GM18499 (cell line): ENCODE measurements at regions not wholly inside any gene's neighbourhood (a gene's known extent, or its start where the extent isn't known, plus 50 kb on each side); places are given as distances from the start of the nearest gene placed in this dataset.
"Not testable (repeated sequence)": the region's sequence is repeated elsewhere in the genome, so short reads cannot be mapped to it uniquely, and the experiment has no call there.

Experiments used
- ATAC-seq: cut with Tn5 transposase; IDR thresholded peaks from one replicate; pipeline ENCODE4 v1.9.1; 2021; ENCODE audit warnings: moderate number of reproducible peaks; ENCODE audit not compliant: insufficient read depth, unreplicated experiment

DNA sequence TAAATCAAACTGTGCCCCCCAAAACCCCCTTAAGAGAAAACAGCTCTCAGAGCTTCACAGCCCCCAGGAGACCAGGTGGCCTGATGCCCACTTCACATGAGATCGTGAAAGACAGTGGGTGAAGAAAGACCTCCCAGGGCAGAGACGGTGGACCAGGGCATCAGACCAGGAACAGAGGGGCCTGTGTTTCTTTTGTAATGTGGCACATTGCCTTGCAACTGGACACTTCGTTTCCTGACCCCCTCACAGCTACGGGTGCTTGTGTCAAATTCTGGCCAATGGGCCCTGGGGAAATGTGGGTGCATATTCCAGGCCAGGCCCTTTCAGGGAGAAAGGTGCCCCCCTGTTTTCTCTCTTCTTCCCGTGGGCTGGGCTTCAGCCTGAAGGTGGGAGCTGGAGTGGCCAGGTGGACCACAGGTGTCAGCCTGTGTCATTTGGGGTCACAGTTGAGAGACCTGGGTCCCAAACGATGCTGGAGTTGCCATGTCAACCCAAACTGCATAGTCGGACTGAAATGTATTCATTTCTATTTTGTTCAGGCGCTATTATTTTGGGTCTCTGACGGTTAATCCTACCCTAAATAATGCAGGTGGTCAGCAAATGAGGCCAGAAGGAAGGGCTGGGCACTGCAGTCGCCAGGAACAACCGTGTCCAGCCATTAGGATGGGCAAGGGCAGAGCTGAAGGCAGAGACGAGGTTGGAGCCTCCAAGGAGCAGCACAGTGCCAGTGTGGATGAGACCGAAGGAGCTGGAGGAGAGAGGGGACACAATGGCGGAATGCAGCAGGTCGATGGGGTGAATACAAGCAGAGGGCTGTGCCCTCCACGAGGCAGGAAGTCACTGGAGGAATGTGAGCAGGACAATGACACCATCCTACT, 338.2 kb downstream of the EIPR1 start:
- ATAC-seq: no peak

DNA sequence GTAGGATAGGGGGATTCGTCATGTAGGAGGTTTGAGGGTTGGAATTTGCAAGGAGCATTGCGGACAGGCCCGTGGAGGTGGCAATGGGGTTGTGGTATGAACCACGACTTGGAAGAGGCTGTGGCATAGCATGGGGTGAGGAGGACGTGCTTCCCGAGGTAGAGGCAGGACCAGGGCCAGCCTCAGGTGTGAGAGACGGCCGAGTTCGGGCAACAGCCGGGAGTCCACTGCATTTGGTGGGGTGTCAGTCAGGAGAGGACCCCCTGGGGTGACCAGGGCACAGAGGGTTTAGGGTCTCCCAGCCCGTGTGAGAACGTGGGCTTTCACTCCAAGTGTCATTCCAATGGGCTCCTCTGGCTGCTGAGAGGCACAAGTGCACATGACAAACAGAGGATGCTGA, 339.0 kb downstream of the EIPR1 start:
- no peak for ATAC-seq

DNA sequence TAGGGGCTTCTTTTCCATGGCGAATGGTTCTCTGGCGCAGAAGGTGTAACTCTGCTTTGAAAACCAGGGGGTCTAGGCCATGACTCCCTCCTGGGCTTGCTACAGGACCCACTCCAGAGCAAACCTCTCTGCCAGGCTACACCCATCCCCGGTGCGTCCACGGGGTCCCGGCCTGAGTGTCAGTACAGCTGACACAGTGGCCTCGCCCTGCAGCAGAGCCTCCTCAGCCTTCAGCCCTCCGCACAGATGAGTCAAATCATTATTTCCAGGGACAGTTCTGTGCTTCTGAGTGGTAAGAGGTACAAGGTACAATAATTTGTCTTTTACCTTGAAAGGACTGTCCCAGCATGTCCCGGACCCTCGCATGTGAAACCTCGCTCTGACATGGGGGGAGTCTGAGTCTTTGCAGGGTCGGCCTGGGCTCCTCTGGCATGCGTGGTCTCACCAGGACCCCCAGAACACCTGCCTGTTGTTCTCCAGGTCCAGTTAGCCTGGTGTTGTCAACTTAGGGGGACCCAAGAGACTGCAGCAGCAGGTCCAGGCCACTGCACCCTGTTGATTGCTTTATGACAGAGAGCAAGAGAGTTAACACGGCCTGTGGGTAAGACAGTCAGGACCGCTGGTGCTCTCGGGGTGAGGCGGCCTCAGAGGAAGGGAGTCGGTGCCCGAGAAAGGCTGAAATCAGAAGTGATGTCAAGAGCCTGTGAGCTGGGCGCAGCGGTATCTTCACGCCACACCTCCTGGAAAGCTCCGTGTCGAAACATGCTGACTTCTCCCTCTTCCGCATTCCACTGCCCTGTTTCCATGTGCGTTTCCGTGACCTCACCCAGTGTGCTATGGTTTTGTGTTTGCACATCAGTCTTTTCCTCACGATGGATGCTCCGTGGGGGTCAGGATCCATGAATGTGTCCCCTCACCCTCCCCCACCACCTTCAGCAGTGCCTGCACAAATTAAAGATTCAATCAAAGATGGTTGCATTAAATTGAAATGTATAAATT, 340.1 kb downstream of the EIPR1 start:
- ATAC-seq: no peak

DNA sequence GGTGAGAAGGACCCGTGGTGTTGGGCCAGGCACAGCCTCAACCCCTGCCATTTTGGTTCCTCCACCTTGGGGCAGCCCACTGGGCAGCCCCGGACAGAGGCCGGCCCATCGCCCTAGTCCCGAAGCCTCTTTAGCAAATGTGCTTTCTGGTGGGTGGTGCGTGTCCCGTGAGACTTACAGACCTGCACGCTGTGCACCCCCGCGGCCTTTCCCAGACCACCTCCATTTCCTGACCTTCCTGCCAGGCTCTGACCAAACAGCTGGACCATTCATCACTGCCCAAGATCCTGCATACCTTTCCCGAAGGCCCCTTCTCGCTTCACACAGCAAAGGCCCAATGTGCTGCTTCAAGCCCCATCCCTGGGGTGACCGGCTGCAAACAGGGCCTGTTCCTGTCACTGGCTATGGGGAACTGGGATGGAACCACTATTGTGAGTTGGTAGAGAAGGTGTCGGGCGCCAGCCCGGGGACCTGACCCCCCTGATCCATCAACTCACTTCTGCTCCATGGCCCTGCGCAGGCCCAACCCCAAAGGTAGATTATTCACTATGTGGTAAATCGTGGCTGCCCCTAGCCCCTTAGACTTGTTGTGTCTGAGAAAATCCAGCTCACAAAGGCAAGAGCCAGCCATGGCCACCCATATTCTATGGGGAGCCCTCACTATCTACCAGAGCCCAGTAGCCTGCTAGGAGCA, 341.0 kb downstream of the EIPR1 start:
- ATAC-seq: no peak

DNA sequence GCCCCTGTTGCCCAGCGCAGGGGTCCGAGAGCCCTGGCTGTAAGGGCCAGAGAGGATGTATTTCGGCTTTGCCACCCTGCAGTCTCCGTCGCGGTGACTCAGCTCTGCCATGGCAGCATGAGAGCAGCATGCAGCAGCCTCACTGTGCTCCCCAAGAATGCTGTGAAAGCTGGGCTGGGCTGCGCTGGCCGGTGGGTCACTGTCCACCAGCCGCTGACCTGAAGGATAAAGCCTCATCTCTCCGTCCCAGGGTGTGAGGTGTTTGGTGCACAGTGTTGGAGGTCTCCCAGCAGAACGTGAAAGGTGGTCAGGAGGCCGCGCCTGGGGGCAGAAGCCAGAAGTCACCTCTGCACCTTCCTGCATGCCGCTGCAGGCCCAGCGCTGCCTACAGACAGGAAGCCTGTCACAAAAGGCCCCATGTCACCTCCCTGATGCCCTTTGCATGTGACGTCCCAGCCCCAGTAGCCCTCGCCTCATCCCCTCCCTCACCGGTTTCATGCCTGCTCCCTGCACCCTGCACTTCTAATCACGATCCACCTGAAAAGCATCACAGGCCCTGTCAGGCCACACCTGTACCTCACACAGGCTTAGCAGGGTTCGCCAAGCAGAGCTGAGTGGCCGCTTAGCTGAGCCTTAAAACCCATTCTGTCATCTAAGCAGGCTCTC, 342.1 kb downstream of the EIPR1 start:
- ATAC-seq: no peak

DNA sequence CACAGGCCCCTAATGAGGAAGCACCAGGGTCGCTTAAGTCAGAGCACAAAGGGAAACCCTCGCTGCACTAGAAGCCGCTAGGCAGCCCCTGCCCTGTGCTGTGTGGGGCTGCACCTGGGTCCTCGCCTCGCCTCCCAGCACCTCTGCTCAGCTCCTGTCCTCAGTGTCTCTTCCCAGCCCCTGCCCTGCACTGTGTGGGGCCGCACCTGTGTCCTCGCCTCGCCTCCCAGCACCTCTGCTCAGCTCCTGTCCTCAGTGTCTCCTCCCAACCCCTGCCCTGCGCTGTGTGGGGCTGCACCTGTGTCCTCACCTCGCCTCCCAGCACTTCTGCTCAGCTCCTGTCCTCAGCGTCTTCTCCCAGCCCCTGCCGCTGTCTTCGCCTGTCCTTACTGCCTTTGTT, 342.8 kb downstream of the EIPR1 start:
- no peak for ATAC-seq

DNA sequence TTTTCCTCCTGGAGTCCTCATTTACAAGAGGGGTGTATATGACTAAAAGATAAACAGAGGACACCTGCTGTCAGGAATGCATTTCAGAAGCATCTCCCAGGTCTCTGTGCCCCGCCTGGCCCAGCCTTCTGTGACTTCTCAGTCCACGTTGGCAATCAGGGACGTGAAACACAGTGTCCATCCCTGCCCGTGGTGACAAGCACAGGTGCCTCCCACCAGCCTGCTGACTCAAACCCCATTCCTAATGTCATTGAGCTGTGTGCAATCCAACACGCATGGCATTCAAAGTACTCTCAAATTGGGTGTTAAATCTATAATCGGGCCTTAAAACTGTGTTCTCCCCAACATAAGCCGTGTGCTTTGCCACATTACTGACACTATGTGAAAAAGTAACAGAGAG, 343.2 kb downstream of the EIPR1 start:
- ATAC-seq: no peak

DNA sequence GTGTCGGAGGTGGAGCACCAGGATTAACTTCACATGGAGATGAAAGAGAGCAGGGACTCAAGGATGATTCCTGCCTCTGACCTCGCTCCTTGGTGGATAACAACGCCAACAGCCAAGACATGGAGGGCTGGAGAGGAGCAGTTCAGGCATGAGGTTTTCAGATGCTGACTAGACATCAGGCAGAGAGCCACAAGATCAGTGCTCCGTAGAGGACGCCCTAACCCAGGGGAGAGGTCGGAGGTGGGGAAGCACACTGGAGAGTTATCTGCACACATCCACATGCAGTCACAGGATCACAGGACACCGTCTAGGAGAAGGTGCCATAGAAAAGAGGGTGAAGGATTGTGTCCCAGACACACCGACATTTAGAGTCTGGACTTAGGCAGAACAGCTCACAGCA, 344.3 kb downstream of the EIPR1 start:
- no peak for ATAC-seq

DNA sequence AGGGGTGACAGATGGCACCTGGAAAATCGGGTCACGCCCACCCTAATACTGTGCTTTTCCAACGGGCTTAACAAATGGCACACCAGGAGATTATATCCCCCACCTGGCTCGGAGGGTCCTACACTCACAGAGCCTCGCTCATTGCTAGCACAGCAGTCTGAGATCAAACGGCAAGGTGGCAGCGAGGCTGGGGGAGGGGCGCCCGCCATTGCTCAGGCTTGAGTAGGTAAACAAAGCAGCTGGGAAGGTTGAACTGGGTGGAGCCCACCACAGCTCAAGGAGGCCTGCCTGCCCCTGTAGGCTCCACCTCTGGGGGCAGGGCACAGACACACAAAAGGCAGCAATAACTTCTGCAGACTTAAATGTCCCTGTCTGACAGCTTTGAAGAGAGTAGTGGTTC, 346.8 kb downstream of the EIPR1 start:
- not testable (repeated sequence) for ATAC-seq

DNA sequence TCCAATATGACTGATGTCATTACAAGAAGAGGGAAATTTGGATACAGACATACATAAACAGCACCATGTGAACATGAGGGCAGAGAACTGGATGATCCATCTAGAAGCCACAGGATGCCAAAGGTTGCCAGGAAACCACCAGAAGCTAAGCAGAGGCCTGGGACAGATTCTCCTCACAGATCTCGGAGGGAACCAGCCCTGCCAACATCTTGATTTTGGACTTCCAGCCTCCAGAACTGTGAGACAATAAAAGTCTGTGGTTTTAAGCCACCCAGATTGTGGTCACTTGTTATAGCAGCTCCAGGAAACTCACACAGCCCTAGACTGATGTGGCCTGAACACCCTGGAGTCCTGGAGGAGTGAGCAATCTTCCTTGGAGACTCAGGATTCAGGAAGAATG, 351.6 kb downstream of the EIPR1 start:
- no peak for ATAC-seq

DNA sequence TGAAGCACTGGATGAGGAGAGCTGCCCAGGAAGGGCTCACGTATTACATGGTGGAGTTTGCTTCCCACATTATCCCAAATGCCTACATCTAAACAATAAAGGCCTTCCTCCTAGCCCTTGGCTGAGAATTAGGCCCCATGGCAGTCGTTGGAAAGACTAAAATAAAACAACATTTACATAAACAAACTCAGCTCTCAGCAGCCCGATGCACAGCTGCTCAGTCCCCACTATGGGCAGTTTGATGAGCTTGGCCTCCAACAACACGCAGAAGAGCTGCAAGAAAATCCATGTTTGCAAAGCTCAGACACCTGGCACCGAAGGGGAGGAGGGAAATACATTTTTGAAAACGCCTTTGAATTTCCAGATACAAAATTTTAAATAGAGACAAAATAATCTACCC, 352.4 kb downstream of the EIPR1 start:
- no peak for ATAC-seq

DNA sequence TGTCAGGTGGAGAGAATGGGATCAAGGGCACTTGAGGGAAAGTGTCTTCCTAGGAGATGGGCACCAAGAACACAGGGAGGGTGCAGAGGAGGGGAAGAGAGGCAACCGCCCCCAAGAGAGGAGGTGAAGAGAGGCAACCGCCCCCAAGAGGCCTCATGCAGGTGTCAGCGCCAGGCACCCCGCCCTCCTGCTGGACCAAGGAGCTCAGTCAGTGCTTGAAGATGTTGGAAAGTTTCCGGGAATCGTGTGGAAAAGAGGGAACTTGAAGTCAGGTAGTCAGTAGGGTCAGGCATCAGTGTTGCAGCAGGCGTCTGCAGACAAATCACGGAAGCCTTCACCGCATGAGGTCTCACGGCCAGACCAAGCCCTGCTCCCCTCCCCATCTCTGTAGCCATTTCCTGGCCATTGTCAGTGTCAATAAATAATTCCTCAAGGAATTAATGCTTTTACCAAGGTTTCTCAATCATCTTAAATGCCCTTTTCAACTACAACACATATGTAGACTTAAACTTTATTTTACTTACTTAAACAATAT, 353.1 kb downstream of the EIPR1 start:
- no peak for ATAC-seq

DNA sequence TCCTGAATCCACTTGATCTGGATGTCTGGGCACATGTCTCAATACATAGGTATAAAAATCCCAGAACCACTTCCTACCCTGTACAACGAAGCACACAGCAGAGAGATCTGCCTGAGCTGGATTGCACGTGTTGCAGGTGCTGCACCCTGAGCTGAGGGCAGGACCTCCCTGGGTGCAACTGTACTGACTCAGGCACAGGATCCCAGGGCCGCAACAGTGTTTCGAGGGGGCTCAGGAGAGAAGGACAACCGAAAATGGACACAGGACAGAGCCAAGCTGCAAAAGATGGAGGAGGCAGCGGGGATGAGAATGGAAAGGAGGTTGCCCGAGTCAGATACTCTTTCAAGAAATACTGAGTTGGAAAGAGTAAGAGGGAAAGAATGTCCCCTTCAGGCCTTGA, 354.1 kb downstream of the EIPR1 start:
- no peak for ATAC-seq

DNA sequence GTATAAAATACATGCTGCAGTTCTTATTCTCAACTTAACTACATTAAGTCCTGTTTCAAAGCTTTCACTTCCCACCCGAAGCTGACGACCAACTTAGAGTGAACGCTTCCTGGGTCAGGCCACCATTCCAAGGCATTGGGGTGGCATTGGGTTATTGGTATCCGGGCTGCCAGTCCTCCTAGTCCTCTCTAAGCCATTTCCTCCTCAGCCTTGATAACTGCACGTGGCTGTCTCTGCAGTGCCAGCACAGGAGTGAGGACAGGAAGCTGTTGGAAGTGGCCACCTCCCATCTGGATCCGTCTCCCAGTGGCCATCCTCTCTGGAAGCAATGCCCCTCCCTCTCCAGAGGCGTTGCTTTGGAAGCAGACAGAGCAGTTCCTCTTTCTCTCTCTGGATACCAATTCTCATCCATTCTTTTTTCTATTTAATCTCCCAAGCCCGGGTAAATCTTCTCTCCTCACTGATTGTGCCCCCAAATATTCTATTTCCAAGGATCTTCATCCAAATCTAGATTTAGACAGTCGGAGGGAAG, 354.7 kb downstream of the EIPR1 start:
- no peak for ATAC-seq

DNA sequence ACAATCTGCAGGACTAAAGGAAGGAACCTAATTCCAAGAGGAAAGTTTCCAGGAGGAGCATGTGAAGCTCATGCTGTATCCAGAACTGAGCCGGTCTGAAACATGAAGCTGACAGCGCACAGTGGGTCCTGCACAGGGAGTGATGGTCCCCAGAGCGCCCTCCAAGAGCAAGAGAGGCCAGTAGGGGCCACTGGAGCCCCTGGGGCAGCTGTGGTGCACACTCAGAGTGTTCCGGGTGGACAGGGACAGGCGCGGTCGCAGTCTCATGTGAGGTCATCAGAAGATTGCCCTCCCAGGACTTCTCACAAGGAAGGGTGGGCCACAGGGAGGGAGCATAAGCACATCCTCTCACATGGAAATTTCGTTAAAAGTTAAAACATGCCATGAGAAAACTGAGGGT, 355.9 kb downstream of the EIPR1 start:
- ATAC-seq: no peak

DNA sequence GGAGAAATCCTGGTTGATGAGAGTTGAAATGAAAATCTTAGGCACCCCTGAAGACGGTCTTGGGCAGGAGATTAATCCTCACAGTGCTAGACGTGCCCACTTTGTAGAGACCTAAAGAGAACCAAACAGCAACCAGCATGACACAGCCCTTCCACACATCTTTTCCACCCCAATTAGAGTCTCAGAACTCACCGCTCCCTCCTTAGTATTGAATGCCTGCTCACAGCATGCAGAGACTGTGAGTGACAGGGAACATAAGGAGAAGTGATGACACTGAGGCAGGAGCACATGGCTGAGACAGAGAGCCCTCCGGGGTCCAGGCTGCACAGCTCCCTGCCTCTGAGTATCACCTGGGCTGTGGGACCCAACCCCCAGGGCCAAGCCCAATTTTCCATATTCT, 367.6 kb downstream of the EIPR1 start:
- ATAC-seq: no peak

DNA sequence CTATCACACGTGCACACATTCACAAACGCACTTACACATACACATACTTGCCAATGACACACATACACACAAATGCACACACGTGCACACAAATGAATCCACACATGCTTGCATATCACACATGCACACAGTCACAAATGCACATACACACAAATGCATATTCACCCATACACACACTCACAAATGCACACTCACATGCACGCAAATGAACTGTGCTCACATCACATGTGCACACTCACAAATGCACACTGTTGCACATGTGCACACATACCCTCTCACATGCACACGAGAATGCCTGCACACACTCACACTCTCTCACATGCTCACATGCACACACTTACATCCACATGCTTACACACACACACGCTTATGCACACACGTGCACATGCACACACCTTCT, 368.1 kb downstream of the EIPR1 start:
- ATAC-seq: no peak

DNA sequence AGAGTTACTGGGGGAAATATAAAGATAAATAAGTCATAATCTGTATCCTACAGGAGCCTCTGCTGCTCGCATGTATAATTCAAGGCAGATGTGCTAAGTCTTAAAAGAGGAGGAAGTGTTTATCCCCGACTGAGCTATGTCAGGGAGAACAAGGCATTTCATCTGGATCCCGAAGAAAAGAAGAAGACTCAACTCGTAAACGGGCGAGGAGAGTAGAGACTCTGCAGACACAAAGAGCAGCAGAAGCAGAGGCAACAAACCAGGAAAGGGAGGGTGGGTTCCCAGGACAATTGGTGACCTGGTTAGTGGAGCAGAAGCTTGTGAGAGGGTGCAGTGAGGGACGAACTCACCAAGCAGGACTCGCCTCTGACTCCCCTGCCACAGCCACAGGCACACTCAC, 368.6 kb downstream of the EIPR1 start:
- no peak for ATAC-seq

DNA sequence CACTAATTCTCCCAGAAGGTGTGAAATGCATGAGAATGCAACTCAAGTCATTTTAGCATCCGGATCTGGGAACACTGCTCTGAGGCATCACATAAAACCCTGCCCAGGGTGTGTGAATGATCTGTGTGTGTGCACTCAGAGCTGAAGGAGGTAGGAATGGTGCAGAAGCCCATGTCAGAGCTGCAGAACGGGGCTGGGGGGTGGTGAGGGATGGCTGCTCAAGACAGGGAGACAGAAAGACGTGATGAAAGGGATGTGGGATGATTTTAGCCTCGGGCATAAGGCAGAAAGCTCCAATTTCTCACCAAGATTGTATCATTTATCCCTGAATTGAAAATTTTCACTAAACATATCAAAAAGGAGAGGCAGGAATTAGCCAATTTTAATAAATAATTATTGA, 369.1 kb downstream of the EIPR1 start:
- ATAC-seq: no peak

DNA sequence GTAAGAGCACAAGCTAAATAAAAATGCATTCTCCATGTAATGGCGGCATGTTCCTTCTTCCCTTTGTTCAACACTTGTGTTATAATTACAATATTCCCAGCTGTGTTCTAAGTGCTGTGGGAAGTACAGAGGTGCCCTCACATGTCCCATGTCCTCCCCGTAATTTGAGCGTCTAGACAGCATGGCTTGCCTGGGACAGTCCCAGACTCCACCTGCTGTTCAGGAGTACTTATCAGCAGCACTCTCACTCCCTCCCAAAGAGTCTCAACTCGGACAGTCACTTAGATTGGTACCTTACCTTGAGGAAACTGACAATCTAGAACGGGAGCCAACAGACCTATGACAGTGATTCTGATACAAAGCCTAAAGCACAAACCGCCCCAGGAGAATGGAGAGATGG, 370.5 kb downstream of the EIPR1 start:
- ATAC-seq: no peak
